ENCODE measurements at regions not wholly inside any gene's neighbourhood (a gene's known extent, or its start where the extent isn't known, plus 50 kb on each side); places are given as distances from the start of the nearest gene placed in this dataset.

DNA sequence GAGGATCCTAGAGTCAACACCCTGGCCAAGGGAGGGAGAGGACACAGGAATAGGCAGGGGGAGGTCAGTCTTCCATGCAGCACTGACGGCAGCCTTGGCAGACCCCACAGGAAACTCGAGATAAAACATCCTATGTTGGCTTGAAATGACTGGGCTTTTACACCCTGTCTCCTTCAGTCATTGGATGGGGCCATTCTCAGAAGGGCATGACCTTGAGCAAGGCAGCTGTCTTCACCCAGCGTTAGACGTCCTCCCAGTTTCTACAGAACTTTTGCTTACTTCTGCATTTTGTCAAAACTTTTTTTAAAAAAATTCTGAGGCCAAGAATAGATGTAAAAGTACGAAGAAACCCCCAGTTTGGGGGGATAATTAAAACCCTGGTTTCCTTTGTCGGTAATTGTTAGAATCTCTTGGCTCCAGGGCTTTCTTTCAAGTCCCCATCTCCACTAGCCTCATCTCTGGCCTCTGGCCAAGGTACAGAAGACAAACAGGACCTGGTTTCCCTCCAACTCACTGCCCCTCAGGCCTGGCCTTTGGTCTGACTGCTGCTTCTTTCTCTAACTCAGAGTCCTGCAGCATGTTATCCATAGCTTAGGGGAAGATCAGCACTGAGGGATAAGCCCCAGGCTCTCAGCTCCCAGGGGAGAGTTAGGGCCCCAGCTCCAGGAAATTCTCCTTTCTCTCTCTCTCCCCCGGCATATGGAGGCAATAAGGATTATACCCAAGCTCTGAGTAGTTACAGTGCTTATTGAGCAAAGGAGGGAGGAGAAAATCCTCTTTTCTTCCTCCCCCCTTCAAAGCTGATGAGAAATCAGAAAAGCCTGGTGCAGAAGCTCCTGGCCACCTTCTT is 51.6 kb upstream of the KCND3 start:
- no peaks in the 10 kb centered on the region for H3K4me1 ChIP-seq (ENCODE audit: insufficient read depth, low read length)
- 77% methylated on average over 6 of the region's 7 CpGs for WGBS
- H3K36me3 ChIP-seq (ENCODE audit: insufficient read depth, low read length), result no peaks in the 10 kb centered on the region
- 0 out of 2 replicates have a peak, but pooled peaks cover 2% of the 10 kb centered on the region for H3K27me3 ChIP-seq (ENCODE audit: insufficient read depth, low read length)
- H3K27ac ChIP-seq (ENCODE audit: low read depth, low read length), result no peak overlapping the region
- no peaks in the 10 kb centered on the region for H3K9me3 ChIP-seq (ENCODE audit: insufficient read depth, low read depth, low read length)
- no peak overlapping the region for H3K4me3 ChIP-seq (ENCODE audit: low read length)
- H3K9ac ChIP-seq (ENCODE audit: low read depth, low read length), result no peak overlapping the region

DNA sequence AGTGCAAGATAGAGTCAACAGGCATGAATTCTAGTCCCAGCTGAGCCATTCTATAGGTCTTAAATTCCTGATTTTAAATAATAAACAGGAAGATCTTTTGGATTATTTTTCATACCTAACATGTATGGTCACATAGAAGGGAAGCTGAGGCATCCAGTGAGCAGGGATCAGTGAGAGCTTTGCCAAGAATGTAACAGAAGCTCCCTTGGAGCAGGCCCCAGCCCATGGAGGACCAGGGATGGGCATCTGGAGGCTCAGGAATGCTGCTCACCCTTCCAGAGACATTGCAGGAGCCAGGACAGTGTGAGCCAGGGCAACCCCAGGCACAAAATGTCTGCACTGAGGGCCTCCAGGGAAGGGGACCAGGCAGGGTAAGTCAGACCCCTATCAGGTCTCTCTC is 54.4 kb upstream of the KCND3 start:
- Histone ChIP-seq H3K9ac (ENCODE audit: low read depth, low read length) (no peak overlapping the region), H3K4me1 (ENCODE audit: insufficient read depth, low read length) (no peaks in the 10 kb centered on the region), H3K27me3 (ENCODE audit: insufficient read depth, low read length) (0 out of 2 replicates have a peak, but pooled peaks cover 2% of the 10 kb centered on the region)

DNA sequence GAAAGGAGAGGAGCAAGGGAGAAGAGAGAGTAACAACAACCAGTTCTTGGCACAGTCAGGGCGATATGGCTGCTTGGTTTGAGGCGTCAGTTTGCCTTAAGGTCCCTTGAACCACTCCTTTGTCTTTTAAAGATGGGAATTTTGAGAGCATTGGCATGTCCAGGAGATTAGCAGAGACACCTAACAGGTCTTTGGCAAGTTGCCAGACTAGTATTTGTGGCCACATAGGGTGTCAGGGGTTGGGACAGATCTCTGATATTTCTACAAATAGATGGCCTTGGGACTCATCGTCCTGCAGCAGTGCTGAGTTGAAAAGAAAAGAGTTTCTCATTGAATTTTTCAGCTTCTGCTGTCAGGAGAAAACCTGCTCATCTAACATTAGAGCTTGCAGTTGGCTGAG is 55.3 kb upstream of the KCND3 start:
- WGBS, result 86% methylated on average over 3 of the region's 3 CpGs
- H3K9me3 ChIP-seq (ENCODE audit: insufficient read depth, low read depth, low read length), result no peaks in the 10 kb centered on the region
- no peak overlapping the region for H3K9ac ChIP-seq (ENCODE audit: low read depth, low read length)
- H3K36me3 ChIP-seq (ENCODE audit: insufficient read depth, low read length), result no peaks in the 10 kb centered on the region
- no peaks in the 10 kb centered on the region for H3K4me1 ChIP-seq (ENCODE audit: insufficient read depth, low read length)
- H3K4me3 ChIP-seq (ENCODE audit: low read length), result no peak overlapping the region
- no peaks in the 10 kb centered on the region for H3K27me3 ChIP-seq (ENCODE audit: insufficient read depth, low read length)
- H3K27ac ChIP-seq (ENCODE audit: low read depth, low read length), result no peak overlapping the region

More for the DNA sequence above, 54.4 kb upstream of the KCND3 start:
- H3K36me3 ChIP-seq (ENCODE audit: insufficient read depth, low read length), result no peaks in the 10 kb centered on the region
- H3K9me3 ChIP-seq (ENCODE audit: insufficient read depth, low read depth, low read length), result no peaks in the 10 kb centered on the region
- H3K27ac ChIP-seq (ENCODE audit: low read depth, low read length), result no peak overlapping the region
- no peak overlapping the region for H3K4me3 ChIP-seq (ENCODE audit: low read length)

DNA sequence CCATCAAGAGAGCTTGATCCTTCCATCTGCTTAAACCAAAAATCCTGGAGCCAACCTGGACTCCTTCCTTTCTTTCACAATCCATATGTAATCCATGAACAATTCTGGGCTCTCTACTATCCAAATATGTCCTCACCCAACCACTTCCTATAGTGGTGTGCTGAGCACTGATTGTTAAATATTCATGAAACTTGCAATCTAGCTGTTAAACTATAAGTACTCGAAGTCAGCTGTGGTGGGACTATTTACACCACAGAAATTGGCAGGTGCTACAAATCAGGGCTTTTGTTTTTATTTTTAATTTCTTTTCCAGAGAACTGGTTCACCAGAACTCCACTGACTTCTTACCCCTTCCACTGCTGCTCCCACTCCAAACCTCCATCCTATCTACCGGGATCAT is 57.2 kb upstream of the KCND3 start:
- 46% methylated on average over 2 of the region's 2 CpGs for WGBS
- no peaks in the 10 kb centered on the region for H3K36me3 ChIP-seq (ENCODE audit: insufficient read depth, low read length)
- H3K4me1 ChIP-seq (ENCODE audit: insufficient read depth, low read length), result no peaks in the 10 kb centered on the region
- H3K27me3 ChIP-seq (ENCODE audit: insufficient read depth, low read length), result no peaks in the 10 kb centered on the region
- no peak overlapping the region for H3K9ac ChIP-seq (ENCODE audit: low read depth, low read length)
- no peak overlapping the region for H3K4me3 ChIP-seq (ENCODE audit: low read length)
- no peak overlapping the region for H3K27ac ChIP-seq (ENCODE audit: low read depth, low read length)
- H3K9me3 ChIP-seq (ENCODE audit: insufficient read depth, low read depth, low read length), result no peaks in the 10 kb centered on the region

DNA sequence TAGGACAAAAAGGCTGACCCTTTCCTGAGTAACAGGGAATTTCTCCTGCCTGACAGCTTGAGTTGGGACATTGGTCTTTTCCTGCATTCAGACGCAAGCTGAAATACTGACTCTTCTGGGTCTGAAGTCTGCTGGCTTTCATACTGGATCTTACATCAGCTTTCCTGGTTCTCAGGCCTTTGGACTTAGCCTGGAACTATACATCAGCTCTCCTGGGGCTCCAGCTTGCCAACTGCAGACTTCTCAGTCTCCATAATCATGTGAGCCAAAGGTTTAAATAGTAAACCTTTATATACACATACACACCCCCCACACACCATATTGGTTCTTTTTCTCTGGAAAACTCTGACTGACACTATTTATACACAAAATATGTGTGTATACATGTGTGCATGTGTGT is 59.0 kb upstream of the KCND3 start:
- Histone ChIP-seq H3K36me3 (ENCODE audit: insufficient read depth, low read length) (no peaks in the 10 kb centered on the region), H3K4me1 (ENCODE audit: insufficient read depth, low read length) (no peaks in the 10 kb centered on the region), H3K4me3 (ENCODE audit: low read length) (no peak overlapping the region), H3K27me3 (ENCODE audit: insufficient read depth, low read length) (no peaks in the 10 kb centered on the region), H3K9ac (ENCODE audit: low read depth, low read length) (no peak overlapping the region), H3K9me3 (ENCODE audit: insufficient read depth, low read depth, low read length) (no peaks in the 10 kb centered on the region), H3K27ac (ENCODE audit: low read depth, low read length) (no peak overlapping the region)
- WGBS, result 93% methylated on average over 1 of the region's 1 CpG

DNA sequence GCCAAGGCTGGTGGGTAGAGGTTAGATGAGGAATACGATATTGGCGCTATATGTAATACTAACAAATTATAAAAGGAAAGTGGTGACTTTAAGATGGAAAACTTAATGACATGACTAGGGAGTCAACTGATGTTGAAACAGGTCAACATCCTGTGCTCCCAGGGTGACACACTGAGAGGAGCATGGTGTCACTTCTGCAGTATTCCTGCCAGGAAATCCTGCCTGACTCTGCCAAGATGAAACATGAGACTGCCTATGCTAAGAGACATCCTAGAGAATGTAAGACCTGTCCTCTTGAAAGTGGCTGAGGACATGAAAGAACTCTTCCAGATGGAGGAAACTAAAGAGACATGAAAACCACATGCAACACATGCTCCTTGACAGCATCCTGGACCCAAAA is 65.0 kb upstream of the KCND3 start:
- Histone ChIP-seq H3K36me3 (ENCODE audit: insufficient read depth, low read length) (no peaks in the 10 kb centered on the region), H3K27ac (ENCODE audit: low read depth, low read length) (no peak overlapping the region), H3K4me3 (ENCODE audit: low read length) (no peak overlapping the region), H3K4me1 (ENCODE audit: insufficient read depth, low read length) (no peaks in the 10 kb centered on the region), H3K9me3 (ENCODE audit: insufficient read depth, low read depth, low read length) (no peaks in the 10 kb centered on the region), H3K9ac (ENCODE audit: low read depth, low read length) (no peak overlapping the region), H3K27me3 (ENCODE audit: insufficient read depth, low read length) (no peaks in the 10 kb centered on the region)
- 88% methylated on average over 2 of the region's 2 CpGs for WGBS

DNA sequence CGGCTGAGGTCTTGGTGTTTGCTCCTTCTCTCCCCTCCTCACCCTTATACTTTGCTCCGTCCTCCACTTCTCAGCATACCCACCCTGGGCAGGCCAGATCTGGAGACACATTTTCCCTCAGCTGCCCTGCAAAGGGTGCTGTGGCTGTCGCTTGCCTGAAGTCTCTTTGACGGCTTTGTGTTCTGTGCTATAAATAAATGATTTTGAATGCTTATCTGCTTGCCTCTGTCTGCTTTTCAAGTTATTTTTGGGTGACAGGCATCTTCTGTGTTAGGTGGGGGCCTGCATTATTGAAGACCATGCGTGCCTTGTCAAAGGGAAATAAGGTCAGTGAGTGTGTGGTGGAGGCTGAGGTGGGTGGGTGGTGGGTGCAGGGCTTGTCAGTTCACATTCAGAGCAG is 66.9 kb upstream of the KCND3 start:
- Histone ChIP-seq H3K4me3 (ENCODE audit: low read length) (no peak overlapping the region), H3K27me3 (ENCODE audit: insufficient read depth, low read length) (no peaks in the 10 kb centered on the region), H3K4me1 (ENCODE audit: insufficient read depth, low read length) (no peaks in the 10 kb centered on the region), H3K9ac (ENCODE audit: low read depth, low read length) (no peak overlapping the region), H3K36me3 (ENCODE audit: insufficient read depth, low read length) (no peaks in the 10 kb centered on the region), H3K27ac (ENCODE audit: low read depth, low read length) (no peak overlapping the region), H3K9me3 (ENCODE audit: insufficient read depth, low read depth, low read length) (no peaks in the 10 kb centered on the region)
- WGBS, result 92% methylated on average over 5 of the region's 5 CpGs

DNA sequence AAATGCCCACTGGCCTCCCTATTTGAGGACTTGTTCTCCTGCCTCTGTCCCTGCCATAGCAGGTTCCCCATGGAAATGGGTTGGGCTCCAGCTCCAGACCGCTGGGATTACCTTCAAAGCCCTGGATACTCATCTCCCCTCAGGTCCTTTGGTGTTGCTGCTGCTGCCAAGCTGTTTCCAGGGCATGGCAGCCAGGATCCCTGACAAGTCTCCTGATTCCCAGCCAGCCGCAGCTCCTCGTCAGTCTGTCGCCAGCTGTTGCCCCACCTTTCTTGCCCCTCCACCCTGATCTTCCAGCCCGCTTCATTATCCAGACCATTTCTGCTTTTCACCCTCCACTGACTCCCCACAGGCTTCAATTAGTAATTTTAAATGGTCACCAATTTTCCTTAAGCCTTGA is 68.3 kb upstream of the KCND3 start:
- H3K4me1 ChIP-seq (ENCODE audit: insufficient read depth, low read length), result no peaks in the 10 kb centered on the region
- 94% methylated on average over 5 of the region's 5 CpGs for WGBS
- no peaks in the 10 kb centered on the region for H3K9me3 ChIP-seq (ENCODE audit: insufficient read depth, low read depth, low read length)
- H3K4me3 ChIP-seq (ENCODE audit: low read length), result no peak overlapping the region
- no peaks in the 10 kb centered on the region for H3K36me3 ChIP-seq (ENCODE audit: insufficient read depth, low read length)
- H3K27ac ChIP-seq (ENCODE audit: low read depth, low read length), result no peak overlapping the region
- H3K27me3 ChIP-seq (ENCODE audit: insufficient read depth, low read length), result no peaks in the 10 kb centered on the region
- no peak overlapping the region for H3K9ac ChIP-seq (ENCODE audit: low read depth, low read length)

DNA sequence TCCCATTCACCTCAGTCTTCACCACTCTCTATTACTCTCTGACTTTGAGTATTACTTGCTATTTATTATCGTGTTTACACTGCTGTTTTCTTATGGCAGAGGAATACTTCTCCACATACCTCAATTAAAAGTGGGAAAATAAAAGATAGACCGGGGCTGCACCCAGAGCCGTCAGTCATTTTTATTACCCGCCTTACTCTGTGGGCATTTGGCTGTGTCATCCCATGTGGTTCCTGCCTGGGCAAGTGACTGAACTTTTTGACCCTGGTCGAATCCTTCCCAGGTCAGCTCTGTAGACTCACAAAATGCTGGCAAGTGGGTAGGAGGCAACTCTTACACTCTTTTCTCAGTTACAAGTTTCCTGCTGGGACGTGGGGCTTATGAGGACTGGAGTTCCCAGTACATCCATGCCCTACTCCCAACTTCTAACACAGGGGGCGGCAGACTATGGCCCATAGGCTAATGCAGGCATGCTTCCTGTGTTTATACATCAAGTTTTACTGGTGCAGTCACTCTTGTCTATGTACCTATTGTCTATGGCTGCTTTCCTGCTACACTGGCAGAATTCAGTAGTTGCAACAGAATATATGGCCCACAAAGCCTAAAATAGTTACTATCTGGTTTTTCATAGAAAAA is 69.5 kb upstream of the KCND3 start:
- Histone ChIP-seq H3K9me3 (ENCODE audit: insufficient read depth, low read depth, low read length) (peaks cover 10% of the 10 kb centered on the region), H3K4me3 (ENCODE audit: low read length) (no peak overlapping the region), H3K27ac (ENCODE audit: low read depth, low read length) (no peak overlapping the region), H3K36me3 (ENCODE audit: insufficient read depth, low read length) (no peaks in the 10 kb centered on the region), H3K27me3 (ENCODE audit: insufficient read depth, low read length) (no peaks in the 10 kb centered on the region), H3K4me1 (ENCODE audit: insufficient read depth, low read length) (0 out of 2 replicates have a peak, but pooled peaks cover 1% of the 10 kb centered on the region), H3K9ac (ENCODE audit: low read depth, low read length) (no peak overlapping the region)
- WGBS, result 77% methylated on average over 7 of the region's 7 CpGs

DNA sequence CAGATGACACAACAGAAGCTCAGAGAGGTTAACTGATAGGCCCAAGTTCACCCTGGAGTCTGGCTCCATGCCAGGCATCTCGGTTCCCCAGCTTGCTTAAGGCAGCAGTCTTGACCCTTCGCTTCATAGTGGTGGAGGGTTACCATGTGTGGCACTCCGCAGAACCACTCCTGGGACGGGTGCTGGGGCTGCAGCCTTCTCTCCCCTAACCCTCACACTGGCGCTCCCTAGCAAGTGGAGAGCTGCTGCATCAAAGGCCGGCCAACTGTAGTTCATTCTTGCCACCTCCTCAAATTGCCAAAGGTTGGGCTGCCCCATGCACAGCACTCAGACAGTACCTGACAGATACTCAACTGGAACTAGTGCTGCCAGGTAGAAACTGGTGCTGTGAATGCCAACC is 70.2 kb upstream of the KCND3 start:
- Histone ChIP-seq H3K4me3 (ENCODE audit: low read length) (no peak overlapping the region), H3K9me3 (ENCODE audit: insufficient read depth, low read depth, low read length) (peaks cover 10% of the 10 kb centered on the region), H3K27ac (ENCODE audit: low read depth, low read length) (no peak overlapping the region), H3K27me3 (ENCODE audit: insufficient read depth, low read length) (no peaks in the 10 kb centered on the region), H3K9ac (ENCODE audit: low read depth, low read length) (no peak overlapping the region), H3K4me1 (ENCODE audit: insufficient read depth, low read length) (0 out of 2 replicates have a peak, but pooled peaks cover 9% of the 10 kb centered on the region), H3K36me3 (ENCODE audit: insufficient read depth, low read length) (no peaks in the 10 kb centered on the region)
- WGBS, result 92% methylated on average over 6 of the region's 6 CpGs

DNA sequence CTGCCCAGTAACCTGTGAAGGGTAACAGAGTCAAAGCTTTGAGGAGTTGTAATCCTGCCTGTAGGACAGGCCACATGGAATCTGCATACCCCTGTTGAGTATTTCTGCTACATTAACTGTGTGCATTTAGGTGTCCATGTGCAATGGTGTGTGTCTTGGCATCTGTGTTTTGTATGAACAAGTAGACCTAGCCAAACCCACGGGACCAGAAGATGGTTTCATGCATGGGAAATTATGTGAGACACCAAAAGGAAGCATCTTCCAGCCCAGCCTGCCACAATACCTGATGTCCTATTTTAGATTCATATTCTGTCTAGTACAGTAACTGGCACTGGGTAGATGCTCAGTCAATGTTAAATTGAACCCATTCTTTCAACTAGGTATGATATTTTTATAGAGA is 70.8 kb upstream of the KCND3 start:
- Histone ChIP-seq H3K36me3 (ENCODE audit: insufficient read depth, low read length) (no peaks in the 10 kb centered on the region), H3K9ac (ENCODE audit: low read depth, low read length) (no peak overlapping the region), H3K27ac (ENCODE audit: low read depth, low read length) (no peak overlapping the region), H3K9me3 (ENCODE audit: insufficient read depth, low read depth, low read length) (peaks cover 10% of the 10 kb centered on the region), H3K4me1 (ENCODE audit: insufficient read depth, low read length) (0 out of 2 replicates have a peak, but pooled peaks cover 11% of the 10 kb centered on the region), H3K27me3 (ENCODE audit: insufficient read depth, low read length) (no peaks in the 10 kb centered on the region), H3K4me3 (ENCODE audit: low read length) (no peak overlapping the region)
- 93% methylated on average over 1 of the region's 1 CpG for WGBS
